Smooth muscle cell (in vitro differentiated cells): ENCODE measurements at regions not wholly inside any gene's neighbourhood (a gene's known extent, or its start where the extent isn't known, plus 50 kb on each side); places are given as distances from the start of the nearest gene placed in this dataset.
"Not testable (repeated sequence)": the region's sequence is repeated elsewhere in the genome, so short reads cannot be mapped to it uniquely, and the experiment has no call there.

Source experiments
- DNase-seq: peaks from one replicate; lab custom pipeline; 2025; ENCODE audit not compliant: unreplicated experiment; lab: John Stamatoyannopoulos, UW
- H2AFZ ChIP-seq: fragments of 200-600 bp; sonication (generic); 2 replicates; pipeline ENCODE4 v1.6.0; 2016; ENCODE audit warnings: antibody characterized with exemption, low read depth, mild to moderate bottlenecking
- H3F3A ChIP-seq: fragments of 200-600 bp; sonication (generic); 2 replicates; pipeline ENCODE4 v1.6.0; 2017; ENCODE audit warnings: antibody characterized with exemption, low read depth
- H3K27ac ChIP-seq: fragments of 200-600 bp; sonication (generic); 2 replicates; pipeline ENCODE4 v1.5.1; 2016; ENCODE audit warnings: low read depth, mild to moderate bottlenecking
- H3K27me3 ChIP-seq: fragments of 200-600 bp; sonication (generic); 2 replicates; pipeline ENCODE4 v1.6.1; 2016; ENCODE audit warnings: low read depth, mild to moderate bottlenecking
- H3K36me3 ChIP-seq: fragments of 200-600 bp; sonication (generic); 2 replicates; pipeline ENCODE4 v1.5.1; 2016; ENCODE audit warnings: low read depth
- H3K4me1 ChIP-seq: fragments of 200-600 bp; sonication (generic); 2 replicates; pipeline ENCODE4 v1.5.1; 2016; ENCODE audit warnings: low read depth
- H3K4me2 ChIP-seq: fragments of 200-600 bp; sonication (generic); 2 replicates; pipeline ENCODE4 v1.6.0; 2016; ENCODE audit warnings: mild to moderate bottlenecking
- H3K4me3 ChIP-seq: fragments of 200-600 bp; sonication (generic); 2 replicates; pipeline ENCODE4 v1.5.1; 2016; ENCODE audit warnings: mild to moderate bottlenecking
- H3K79me2 ChIP-seq: fragments of 200-600 bp; sonication (generic); 2 replicates; pipeline ENCODE4 v1.6.0; 2016; ENCODE audit warnings: low read depth, mild to moderate bottlenecking
- H3K9ac ChIP-seq: fragments of 200-600 bp; sonication (generic); 2 replicates; pipeline ENCODE4 v1.6.0; 2016; ENCODE audit warnings: low read depth
- H3K9me3 ChIP-seq: fragments of 200-600 bp; sonication (generic); replicated peaks from 2 replicates; pipeline ENCODE4 v1.5.1; 2016; ENCODE audit warnings: low read depth
- H4K20me1 ChIP-seq: fragments of 200-600 bp; sonication (generic); 2 replicates; pipeline ENCODE4 v1.6.0; 2016; ENCODE audit warnings: low read depth
- CTCF ChIP-seq: fragments of 200-600 bp; sonication (generic); IDR thresholded peaks from 2 replicates; pipeline ENCODE4 v1.5.1; 2017; ENCODE audit warnings: borderline replicate concordance, mild to moderate bottlenecking, antibody characterized with exemption; ENCODE audit not compliant: insufficient read depth, poor library complexity, severe bottlenecking
- WGBS: methylation state at CpG from one replicate; pipeline ENCODE4 v1.1.7; 2016; ENCODE audit warnings: low lambda C conversion rate; 5-methylcytosine and 5-hydroxymethylcytosine counted together

GRCh38 chr20:47887477-47888080 lies 102.3 kb upstream of the SULF2 start:
- Histone ChIP-seq H3K79me2 (no peaks in the 10 kb centered on the region), H2AFZ (no peak overlapping the region), H3K9me3 (no peaks in the 10 kb centered on the region), H3K4me2 (no peak overlapping the region), H4K20me1 (no peaks in the 10 kb centered on the region), H3K36me3 (no peaks in the 10 kb centered on the region), H3K27me3 (no peaks in the 10 kb centered on the region), H3K4me3 (no peak overlapping the region), H3F3A (no peaks in the 10 kb centered on the region), H3K4me1 (no peaks in the 10 kb centered on the region), H3K27ac (no peak overlapping the region), H3K9ac (no peak overlapping the region)
- 94% methylated on average over 10 of the region's 10 CpGs for WGBS
- TF ChIP-seq CTCF: no peak
- DNase-seq: no peak

- no peak for DNase-seq
- Histone ChIP-seq H3K27ac (no peak overlapping the region), H3K4me2 (no peak overlapping the region), H3K9ac (no peak overlapping the region), H3K27me3 (no peaks in the 10 kb centered on the region), H2AFZ (no peak overlapping the region), H3F3A (no peaks in the 10 kb centered on the region), H3K4me1 (no peaks in the 10 kb centered on the region), H3K79me2 (no peaks in the 10 kb centered on the region), H3K4me3 (no peak overlapping the region), H3K36me3 (no peaks in the 10 kb centered on the region), H3K9me3 (no peaks in the 10 kb centered on the region), H4K20me1 (no peaks in the 10 kb centered on the region)
- WGBS: 91% methylated on average over 8 of the region's 8 CpGs
- TF ChIP-seq CTCF: no peak
These were observed 101.8 kb upstream of the SULF2 start for GRCh38 chr20:47887064-47887463.

DNA sequence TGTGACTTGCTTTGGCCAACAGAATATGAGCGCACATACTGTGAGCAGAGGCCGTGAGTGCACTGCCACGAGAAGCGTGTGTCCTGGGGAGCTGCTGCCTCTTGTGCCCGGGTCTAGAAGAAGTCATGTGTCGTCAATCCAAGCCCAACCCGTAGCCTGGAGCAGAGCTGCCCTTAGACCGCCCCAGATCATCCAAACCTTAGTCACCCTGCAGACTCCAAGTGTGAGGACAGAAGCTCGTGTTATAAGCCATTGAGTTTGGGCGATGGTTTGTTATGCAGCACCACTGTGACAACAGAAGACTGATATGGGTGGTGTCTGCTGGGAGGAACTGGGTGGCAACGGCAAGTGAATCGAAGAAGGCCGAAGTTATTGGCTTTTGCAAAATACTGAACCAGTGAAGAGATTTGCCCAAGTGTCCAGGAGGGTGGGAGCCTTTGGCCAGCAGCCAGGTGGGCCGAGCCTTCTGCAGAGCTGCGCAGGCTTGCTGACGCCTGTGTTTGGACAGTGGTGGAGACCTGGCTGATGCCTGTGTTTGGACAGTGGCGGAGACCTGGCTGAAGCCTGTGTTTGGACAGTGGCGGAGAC lies 101.3 kb upstream of the SULF2 start:
- Histone ChIP-seq H3F3A (no peaks in the 10 kb centered on the region), H3K4me1 (no peaks in the 10 kb centered on the region), H3K27me3 (no peaks in the 10 kb centered on the region), H2AFZ (no peak overlapping the region), H3K4me3 (no peak overlapping the region), H3K27ac (no peak overlapping the region), H3K9me3 (no peaks in the 10 kb centered on the region), H3K4me2 (no peak overlapping the region), H3K79me2 (no peaks in the 10 kb centered on the region), H3K9ac (no peak overlapping the region), H4K20me1 (no peaks in the 10 kb centered on the region), H3K36me3 (no peaks in the 10 kb centered on the region)
- TF ChIP-seq CTCF: no peak
- WGBS: 92% methylated on average over 18 of the region's 18 CpGs
- no peak for DNase-seq

GRCh38 chr20:47885909-47886453 lies 100.7 kb upstream of the SULF2 start:
- Histone ChIP-seq H3K36me3 (no peaks in the 10 kb centered on the region), H3K9me3 (no peaks in the 10 kb centered on the region), H4K20me1 (no peaks in the 10 kb centered on the region), H3K27me3 (no peaks in the 10 kb centered on the region), H2AFZ (no peak overlapping the region), H3F3A (no peaks in the 10 kb centered on the region), H3K27ac (no peak overlapping the region), H3K4me3 (no peak overlapping the region), H3K9ac (no peak overlapping the region), H3K79me2 (no peaks in the 10 kb centered on the region), H3K4me2 (no peak overlapping the region), H3K4me1 (no peaks in the 10 kb centered on the region)
- 95% methylated on average over 8 of the region's 8 CpGs for WGBS
- no peak for DNase-seq
- TF ChIP-seq CTCF: no peak

DNA sequence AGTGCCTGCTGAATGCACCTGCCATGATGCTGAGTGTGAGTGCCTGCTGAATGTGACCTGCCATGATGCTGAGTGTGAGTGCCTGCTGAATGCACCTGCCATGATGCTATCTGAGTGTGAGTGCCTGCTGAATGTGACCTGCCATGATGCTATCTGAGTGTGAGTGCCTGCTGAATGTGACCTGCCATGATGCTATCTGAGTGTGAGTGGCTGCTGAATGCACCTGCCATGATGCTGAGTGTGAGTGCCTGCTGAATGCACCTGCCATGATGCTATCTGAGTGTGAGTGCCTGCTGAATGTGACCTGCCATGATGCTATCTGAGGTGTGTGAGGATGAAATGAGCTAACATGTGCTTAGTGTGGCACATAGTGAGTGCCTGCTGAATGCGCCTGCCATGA lies 98.7 kb upstream of the SULF2 start:
- not testable (repeated sequence) for H3K27me3 ChIP-seq, H3K4me2 ChIP-seq, H3K4me3 ChIP-seq, H3K79me2 ChIP-seq, H3F3A ChIP-seq, DNase-seq, H3K9me3 ChIP-seq, H4K20me1 ChIP-seq, H3K4me1 ChIP-seq, H3K9ac ChIP-seq, H2AFZ ChIP-seq, H3K36me3 ChIP-seq, H3K27ac ChIP-seq
- WGBS: 54% methylated on average over 1 of the region's 1 CpG
